AG10803 (cell line): ENCODE measurements at regions not wholly inside any gene's neighbourhood (a gene's known extent, or its start where the extent isn't known, plus 50 kb on each side); places are given as distances from the start of the nearest gene placed in this dataset.

Experiments
- DNase-seq: peaks from one replicate; pipeline ENCODE4 v3.0.0; 2010; ENCODE audit warnings: low read depth
- H3K4me3 ChIP-seq: 2 replicates; pipeline ENCODE4 v1.5.1; 2011; ENCODE audit warnings: mild to moderate bottlenecking, low read length, control low read depth
- TF ChIP-seq, protein P1 (sequence below): conservative IDR thresholded peaks from 2 replicates; pipeline ENCODE4 v1.5.1; 2011; ENCODE audit warnings: mild to moderate bottlenecking, low read length, control low read depth, inconsistent platforms

DNA sequence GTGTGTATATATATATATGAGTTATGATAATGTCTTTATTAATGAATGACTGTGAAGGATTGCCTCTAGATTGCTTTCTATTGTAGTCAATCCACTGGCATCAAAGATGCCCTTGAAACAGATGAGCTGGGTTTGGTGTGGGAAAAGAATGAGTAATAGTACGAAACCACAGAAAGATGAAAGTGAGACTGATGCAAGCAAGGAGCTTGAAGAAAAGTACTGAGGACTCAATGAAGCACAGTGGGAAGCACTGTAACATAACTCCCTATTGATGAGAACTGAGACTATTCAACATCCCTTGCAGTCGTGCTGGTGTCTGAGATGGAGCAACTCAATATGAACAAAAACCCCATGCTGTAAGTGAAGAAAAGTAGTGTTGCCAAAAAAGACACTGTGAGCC, 1794.2 kb downstream of the SLITRK5 start:
- H3K4me3 ChIP-seq: no peak overlapping the region
- TF ChIP-seq, protein P1, sequence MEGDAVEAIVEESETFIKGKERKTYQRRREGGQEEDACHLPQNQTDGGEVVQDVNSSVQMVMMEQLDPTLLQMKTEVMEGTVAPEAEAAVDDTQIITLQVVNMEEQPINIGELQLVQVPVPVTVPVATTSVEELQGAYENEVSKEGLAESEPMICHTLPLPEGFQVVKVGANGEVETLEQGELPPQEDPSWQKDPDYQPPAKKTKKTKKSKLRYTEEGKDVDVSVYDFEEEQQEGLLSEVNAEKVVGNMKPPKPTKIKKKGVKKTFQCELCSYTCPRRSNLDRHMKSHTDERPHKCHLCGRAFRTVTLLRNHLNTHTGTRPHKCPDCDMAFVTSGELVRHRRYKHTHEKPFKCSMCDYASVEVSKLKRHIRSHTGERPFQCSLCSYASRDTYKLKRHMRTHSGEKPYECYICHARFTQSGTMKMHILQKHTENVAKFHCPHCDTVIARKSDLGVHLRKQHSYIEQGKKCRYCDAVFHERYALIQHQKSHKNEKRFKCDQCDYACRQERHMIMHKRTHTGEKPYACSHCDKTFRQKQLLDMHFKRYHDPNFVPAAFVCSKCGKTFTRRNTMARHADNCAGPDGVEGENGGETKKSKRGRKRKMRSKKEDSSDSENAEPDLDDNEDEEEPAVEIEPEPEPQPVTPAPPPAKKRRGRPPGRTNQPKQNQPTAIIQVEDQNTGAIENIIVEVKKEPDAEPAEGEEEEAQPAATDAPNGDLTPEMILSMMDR: no peak
- peak; percentile 11 for DNase-seq

DNA sequence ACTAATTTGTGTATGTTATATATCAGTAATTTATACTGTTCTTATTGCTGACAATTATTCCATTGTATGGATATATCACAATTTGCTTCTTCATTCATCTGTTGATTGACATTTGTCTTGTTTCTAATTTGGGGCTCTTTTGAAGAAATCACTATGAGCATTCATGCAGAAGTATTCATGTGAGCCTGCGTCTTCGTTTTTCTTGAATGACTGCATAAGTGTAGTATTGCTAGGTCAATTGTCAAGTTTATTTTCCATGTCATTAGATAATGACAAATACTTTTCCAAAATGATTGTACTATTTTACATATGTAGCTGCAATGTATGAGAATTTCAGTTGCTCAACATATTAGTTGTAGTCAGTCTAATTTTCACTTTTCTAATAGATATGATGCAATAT, 1796.9 kb downstream of the SLITRK5 start:
- no peak overlapping the region for H3K4me3 ChIP-seq
- TF ChIP-seq, protein P1: no peak
- DNase-seq: no peak

DNA sequence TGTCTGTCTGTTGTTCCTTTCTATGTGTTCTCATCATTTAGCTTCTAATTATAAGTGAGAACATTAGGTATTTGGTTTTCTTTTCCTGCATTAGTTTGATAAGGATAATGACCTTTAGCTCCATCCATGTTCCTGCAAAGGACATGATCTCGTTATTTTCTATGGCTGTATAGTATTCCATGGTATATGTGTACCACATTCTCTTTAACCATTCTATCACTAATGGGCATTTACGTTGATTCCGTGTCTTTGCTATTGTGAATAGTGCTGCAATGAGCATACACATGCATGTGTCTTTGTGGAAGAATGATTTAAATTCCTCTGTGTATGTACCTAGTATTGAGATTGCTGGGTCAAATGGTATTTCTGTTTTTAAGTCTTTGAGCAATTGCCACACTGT, 1799.7 kb downstream of the SLITRK5 start:
- no peak overlapping the region for H3K4me3 ChIP-seq
- TF ChIP-seq, protein P1: no peak
- DNase-seq: no peak

DNA sequence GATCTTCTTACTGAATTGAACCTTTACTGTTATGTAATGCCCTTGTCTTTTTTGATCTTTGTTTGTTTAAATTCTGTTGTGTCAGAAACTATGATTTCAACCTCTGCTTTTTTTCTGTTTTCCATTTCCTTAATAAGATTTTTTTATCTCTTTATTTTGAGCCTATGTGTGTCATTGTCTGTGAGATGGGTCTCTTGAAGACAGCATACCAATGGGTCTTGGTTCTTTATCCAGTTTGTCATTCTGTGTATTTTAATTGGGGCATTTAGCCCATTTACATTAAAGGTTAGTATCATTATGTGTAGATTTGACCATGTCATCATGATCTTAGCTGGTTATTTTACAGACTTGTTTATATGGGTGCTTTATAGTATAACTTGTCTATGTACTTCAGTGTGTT, 1803.3 kb downstream of the SLITRK5 start:
- no peak for DNase-seq
- TF ChIP-seq, protein P1: no peak
- no peak overlapping the region for H3K4me3 ChIP-seq

DNA sequence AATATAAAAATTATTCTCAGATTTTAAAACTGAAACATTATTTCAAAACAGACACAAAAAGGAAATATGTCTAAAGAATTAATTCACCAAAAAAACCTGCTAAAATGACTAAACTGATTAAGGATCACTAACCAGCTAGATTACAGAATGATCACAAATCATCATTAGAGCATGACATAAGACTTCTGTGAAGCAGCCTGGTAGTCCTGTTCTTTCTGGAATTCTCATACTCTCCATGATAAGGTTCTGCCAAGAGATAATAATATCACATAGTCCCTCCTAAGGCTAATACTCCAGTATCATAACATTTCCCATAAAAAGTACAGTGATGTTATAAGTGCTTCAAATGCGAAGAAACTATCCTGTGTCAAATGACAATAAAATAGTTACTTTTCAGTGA, 1814.9 kb downstream of the SLITRK5 start:
- TF ChIP-seq, protein P1: no peak
- H3K4me3 ChIP-seq: no peak overlapping the region
- no peak for DNase-seq

DNA sequence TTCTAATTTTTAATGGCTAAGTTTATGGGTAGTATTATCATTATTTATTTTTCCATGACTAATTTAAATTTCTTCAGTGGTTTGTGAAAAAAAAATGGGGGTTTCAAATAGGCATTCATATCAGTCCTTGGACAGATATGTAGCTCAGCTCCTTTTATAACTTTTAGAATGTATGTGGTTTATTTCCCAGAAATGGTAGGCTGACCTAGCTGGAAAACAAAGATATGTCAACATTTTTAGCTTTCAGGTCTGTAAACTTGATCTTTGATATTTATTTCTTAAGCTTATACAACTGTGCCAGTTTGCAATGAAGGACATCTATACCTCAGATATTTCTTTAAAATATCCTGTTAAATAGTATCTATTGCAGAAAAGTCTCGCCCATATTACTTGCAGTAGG, 1815.5 kb downstream of the SLITRK5 start:
- no peak overlapping the region for H3K4me3 ChIP-seq
- TF ChIP-seq, protein P1: no peak
- no peak for DNase-seq

DNA sequence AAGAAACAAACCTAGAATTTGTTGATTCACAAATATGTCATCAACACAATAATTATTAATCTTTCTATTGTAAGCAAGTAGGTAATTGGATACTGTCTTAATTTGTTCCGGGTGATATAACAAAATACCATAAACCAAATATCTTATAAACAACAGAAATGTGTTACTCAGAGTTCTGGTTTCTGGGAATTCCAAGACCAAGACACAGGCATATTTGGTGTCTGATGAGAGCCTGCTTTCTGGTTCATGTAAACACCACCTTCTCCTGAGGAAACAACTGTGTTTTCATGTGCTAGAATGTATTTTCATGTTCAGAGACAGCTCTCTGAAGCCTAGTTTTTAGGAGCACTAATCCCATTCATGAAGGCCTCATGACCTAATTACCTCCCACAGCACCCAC, 1819.5 kb downstream of the SLITRK5 start:
- DNase-seq: no peak
- no peak overlapping the region for H3K4me3 ChIP-seq
- TF ChIP-seq, protein P1: no peak
